ENCODE measurements at regions not wholly inside any gene's neighbourhood (a gene's known extent, or its start where the extent isn't known, plus 50 kb on each side); places are given as distances from the start of the nearest gene placed in this dataset.

DNA sequence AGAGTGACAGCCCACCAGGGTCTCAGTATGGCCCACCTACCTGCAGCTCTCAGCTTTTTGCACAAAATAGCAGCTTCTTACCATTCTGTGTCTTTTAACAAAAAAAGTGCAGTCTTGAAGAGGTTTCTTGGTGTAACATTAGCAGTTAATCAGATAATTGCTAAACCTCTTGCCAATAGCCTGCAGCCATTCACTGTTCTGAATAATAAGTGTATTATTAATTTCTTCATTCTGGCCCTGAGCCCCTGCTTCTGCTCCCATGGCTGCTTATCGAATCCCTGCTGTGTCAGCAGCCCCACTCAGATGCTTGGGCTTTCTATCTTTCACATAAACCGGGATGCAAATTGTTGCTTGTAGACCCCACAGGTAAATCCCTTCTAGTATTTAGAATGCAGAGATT lies 485.9 kb downstream of the CAAP1 start:
- H3K4me3 ChIP-seq (ENCODE audit: low read length): no peak overlapping the region
- H3K9me3 Mint-ChIP-seq: peaks cover 14 to 21% of the 10 kb centered on the region in 2 donors
- H3K27ac Mint-ChIP-seq: no peak overlapping the region
- H3K27me3 ChIP-seq (ENCODE audit: control insufficient read depth, insufficient read depth, low read length): no peaks in the 10 kb centered on the region
- H3K9me3 ChIP-seq (ENCODE audit: control insufficient read depth, insufficient read depth, low read length): peaks cover 4% of the 10 kb centered on the region
- H3K4me3 Mint-ChIP-seq: no peak overlapping the region
- no peaks in the 10 kb centered on the region for H3K36me3 ChIP-seq (ENCODE audit: control insufficient read depth, insufficient read depth, low read length)
- no peak overlapping the region for H3K27ac ChIP-seq (ENCODE audit: low read length)
- intact Hi-C loops (cut with micrococcal nuclease): no loop called here
- H3K4me1 Mint-ChIP-seq: no peaks in the 10 kb centered on the region
- H3K27me3 Mint-ChIP-seq (ENCODE audit: low read depth in 2 of 2): no peaks in the 10 kb centered on the region
- no peaks in the 10 kb centered on the region for H3K4me1 ChIP-seq (ENCODE audit: control insufficient read depth, insufficient read depth, low read length)
- peaks cover 8% of the 10 kb centered on the region for H3K36me3 Mint-ChIP-seq
- WGBS (ENCODE audit: insufficient coverage): 76% methylated on average over 2 of the region's 2 CpGs
- DNase-seq: no peak
- TF ChIP-seq, protein P1, sequence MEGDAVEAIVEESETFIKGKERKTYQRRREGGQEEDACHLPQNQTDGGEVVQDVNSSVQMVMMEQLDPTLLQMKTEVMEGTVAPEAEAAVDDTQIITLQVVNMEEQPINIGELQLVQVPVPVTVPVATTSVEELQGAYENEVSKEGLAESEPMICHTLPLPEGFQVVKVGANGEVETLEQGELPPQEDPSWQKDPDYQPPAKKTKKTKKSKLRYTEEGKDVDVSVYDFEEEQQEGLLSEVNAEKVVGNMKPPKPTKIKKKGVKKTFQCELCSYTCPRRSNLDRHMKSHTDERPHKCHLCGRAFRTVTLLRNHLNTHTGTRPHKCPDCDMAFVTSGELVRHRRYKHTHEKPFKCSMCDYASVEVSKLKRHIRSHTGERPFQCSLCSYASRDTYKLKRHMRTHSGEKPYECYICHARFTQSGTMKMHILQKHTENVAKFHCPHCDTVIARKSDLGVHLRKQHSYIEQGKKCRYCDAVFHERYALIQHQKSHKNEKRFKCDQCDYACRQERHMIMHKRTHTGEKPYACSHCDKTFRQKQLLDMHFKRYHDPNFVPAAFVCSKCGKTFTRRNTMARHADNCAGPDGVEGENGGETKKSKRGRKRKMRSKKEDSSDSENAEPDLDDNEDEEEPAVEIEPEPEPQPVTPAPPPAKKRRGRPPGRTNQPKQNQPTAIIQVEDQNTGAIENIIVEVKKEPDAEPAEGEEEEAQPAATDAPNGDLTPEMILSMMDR (IDR thresholded peaks at IDR 0.05): no peak
- no peak for ATAC-seq

DNA sequence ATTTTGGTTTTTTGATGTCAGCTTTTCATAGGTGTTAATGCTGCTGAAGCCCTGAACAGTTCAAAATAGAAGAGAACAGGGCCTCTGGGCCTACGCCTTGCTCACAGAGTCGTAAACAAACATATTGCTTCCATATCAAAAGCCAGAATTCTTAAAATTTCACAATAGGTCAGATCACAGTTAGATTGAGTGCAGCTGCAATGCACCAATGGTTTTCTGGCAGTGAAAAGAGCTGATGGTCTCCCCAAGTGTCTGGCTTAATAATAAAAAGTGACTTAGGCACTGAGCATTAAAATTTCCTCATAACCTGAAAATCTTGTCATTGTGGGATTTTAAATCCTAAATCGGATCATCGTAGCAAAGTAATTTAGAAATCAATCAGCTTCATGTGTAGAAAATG lies 493.0 kb downstream of the CAAP1 start:
- intact Hi-C loops (cut with micrococcal nuclease): no loop called here
- Mint-ChIP-seq H3K27me3 (ENCODE audit: low read depth in 2 of 2) (no peaks in the 10 kb centered on the region), H3K27ac (no peak overlapping the region), H3K9me3 (peaks cover 14 to 20% of the 10 kb centered on the region in 2 donors), H3K4me1 (no peaks in the 10 kb centered on the region), H3K36me3 (no peaks in the 10 kb centered on the region), H3K4me3 (no peak overlapping the region)
- H3K4me1 ChIP-seq (ENCODE audit: control insufficient read depth, insufficient read depth, low read length): no peaks in the 10 kb centered on the region
- no peaks in the 10 kb centered on the region for H3K9me3 ChIP-seq (ENCODE audit: control insufficient read depth, insufficient read depth, low read length)
- TF ChIP-seq, protein P1 (IDR thresholded peaks at IDR 0.05): no peak
- ATAC-seq (no peak), DNase-seq (no peak)
- no peaks in the 10 kb centered on the region for H3K36me3 ChIP-seq (ENCODE audit: control insufficient read depth, insufficient read depth, low read length)
- 73% methylated on average over 2 of the region's 4 CpGs for WGBS (ENCODE audit: insufficient coverage)
- H3K4me3 ChIP-seq (ENCODE audit: low read length): no peak overlapping the region
- no peaks in the 10 kb centered on the region for H3K27me3 ChIP-seq (ENCODE audit: control insufficient read depth, insufficient read depth, low read length)
- H3K27ac ChIP-seq (ENCODE audit: low read length): no peak overlapping the region

DNA sequence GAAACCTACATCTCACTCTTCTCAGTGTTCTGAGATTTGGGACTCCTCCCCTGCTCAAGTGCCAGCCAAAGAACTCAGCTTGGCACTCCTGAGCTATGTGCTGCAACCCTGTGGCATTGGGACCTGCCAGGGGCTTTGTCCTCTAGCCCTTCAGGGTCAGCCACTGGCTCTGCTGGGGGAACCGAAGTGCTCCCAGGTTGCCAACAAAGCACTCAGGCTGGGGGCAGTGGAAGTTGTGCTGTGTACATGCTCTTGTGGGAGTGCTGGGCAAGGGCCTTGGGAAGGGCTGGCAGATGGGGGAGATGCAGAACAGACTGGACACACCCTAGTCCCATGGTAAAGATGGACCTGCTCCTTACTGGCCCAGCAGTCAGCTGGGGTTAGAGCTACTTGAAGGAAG lies 498.6 kb downstream of the CAAP1 start:
- no peak overlapping the region for H3K27ac ChIP-seq (ENCODE audit: low read length)
- Mint-ChIP-seq H3K4me1 (no peaks in the 10 kb centered on the region), H3K9me3 (peaks cover 12 to 23% of the 10 kb centered on the region in 2 donors), H3K27ac (no peak overlapping the region), H3K36me3 (no peaks in the 10 kb centered on the region), H3K4me3 (no peak overlapping the region), H3K27me3 (ENCODE audit: low read depth in 2 of 2) (no peaks in the 10 kb centered on the region)
- intact Hi-C loops (cut with micrococcal nuclease): no loop called here
- WGBS (ENCODE audit: insufficient coverage): 79% methylated on average over 1 of the region's 1 CpG
- H3K9me3 ChIP-seq (ENCODE audit: control insufficient read depth, insufficient read depth, low read length): peaks cover 7% of the 10 kb centered on the region
- no peak for DNase-seq
- no peak for ATAC-seq
- H3K4me1 ChIP-seq (ENCODE audit: control insufficient read depth, insufficient read depth, low read length): no peaks in the 10 kb centered on the region
- no peaks in the 10 kb centered on the region for H3K36me3 ChIP-seq (ENCODE audit: control insufficient read depth, insufficient read depth, low read length)
- H3K27me3 ChIP-seq (ENCODE audit: control insufficient read depth, insufficient read depth, low read length): no peaks in the 10 kb centered on the region
- TF ChIP-seq, protein P1 (IDR thresholded peaks at IDR 0.05): no peak
- no peak overlapping the region for H3K4me3 ChIP-seq (ENCODE audit: low read length)

DNA sequence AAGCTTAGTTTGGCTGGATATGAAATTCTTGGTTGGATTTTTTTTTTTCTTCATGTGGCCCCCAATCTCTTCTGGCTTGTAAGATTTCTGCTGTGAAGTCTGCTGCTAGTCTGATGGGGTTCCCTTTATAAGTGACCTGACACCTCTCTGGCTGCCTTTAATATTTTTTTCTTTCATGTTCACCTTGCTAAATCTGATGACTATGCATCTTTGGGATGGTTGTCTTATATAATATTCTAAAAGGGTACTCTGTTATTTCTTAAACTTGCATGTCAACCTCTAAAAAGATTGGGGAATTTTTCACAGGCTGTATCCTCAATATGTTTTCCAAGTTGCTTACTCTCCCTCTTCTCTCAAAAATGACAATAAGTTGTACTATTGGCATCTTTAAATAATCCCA lies 500.0 kb downstream of the CAAP1 start:
- Histone ChIP-seq H3K9me3 (ENCODE audit: control insufficient read depth, insufficient read depth, low read length) (peaks cover 10% of the 10 kb centered on the region), H3K4me1 (ENCODE audit: control insufficient read depth, insufficient read depth, low read length) (no peaks in the 10 kb centered on the region), H3K27ac (ENCODE audit: low read length) (no peak overlapping the region), H3K36me3 (ENCODE audit: control insufficient read depth, insufficient read depth, low read length) (no peaks in the 10 kb centered on the region), H3K27me3 (ENCODE audit: control insufficient read depth, insufficient read depth, low read length) (no peaks in the 10 kb centered on the region), H3K4me3 (ENCODE audit: low read length) (no peak overlapping the region)
- DNase-seq (no peak), ATAC-seq (no peak)
- no peaks in the 10 kb centered on the region for H3K4me1 Mint-ChIP-seq
- H3K4me3 Mint-ChIP-seq: no peak overlapping the region
- no peaks in the 10 kb centered on the region for H3K36me3 Mint-ChIP-seq
- intact Hi-C loops (cut with micrococcal nuclease): no loop called here
- H3K9me3 Mint-ChIP-seq: peaks cover 12 to 21% of the 10 kb centered on the region in 2 donors
- TF ChIP-seq, protein P1 (IDR thresholded peaks at IDR 0.05): no peak
- H3K27me3 Mint-ChIP-seq (ENCODE audit: low read depth in 2 of 2): no peaks in the 10 kb centered on the region
- no peak overlapping the region for H3K27ac Mint-ChIP-seq

All from natural killer cell (primary cell).